ENCODE measurements at regions not wholly inside any gene's neighbourhood (a gene's known extent, or its start where the extent isn't known, plus 50 kb on each side); places are given as distances from the start of the nearest gene placed in this dataset.

DNA sequence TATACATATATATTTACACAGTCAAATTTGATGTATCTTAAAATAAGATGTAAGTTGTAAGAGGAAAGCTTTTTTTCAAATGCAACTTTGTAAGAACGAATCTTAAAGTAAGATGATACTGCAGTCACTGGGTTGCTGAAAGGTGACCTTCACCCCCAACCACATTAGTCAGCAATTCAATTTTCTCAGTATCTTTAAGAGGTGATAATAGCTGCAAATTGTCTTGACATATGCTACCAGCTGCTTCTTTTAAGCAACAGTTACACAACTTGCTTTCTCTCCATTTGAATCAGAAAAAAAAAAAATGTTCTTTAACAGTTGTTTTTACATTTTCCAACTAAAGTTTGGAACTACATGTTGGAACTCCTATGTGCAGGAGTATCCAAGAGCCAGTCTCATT is 246.6 kb upstream of the CCNG1 start:
- Mint-ChIP-seq H3K4me1 (peaks cover 8 to 10% of the 10 kb centered on the region in 2 experiments), H3K36me3 (ENCODE audit: insufficient read depth in 1 of 3, low read depth in 3 of 3) (0 out of 7 replicates have a peak, but pooled peaks cover 0 to 1% (median under 1%) of the 10 kb centered on the region in 3 experiments), H3K27me3 (ENCODE audit: low read depth) (no peaks in the 10 kb centered on the region), H3K27ac (no peak overlapping the region), H3K4me3 (no peak overlapping the region), H3K9me3 (peaks cover 5 to 6% of the 10 kb centered on the region in 2 experiments)
- Histone ChIP-seq H4K8ac (replicated peaks; ENCODE audit: insufficient read length, low read depth, low read length) (no peak overlapping the region), H3K27me3 (ENCODE audit: insufficient read depth, low read length) (no peaks in the 10 kb centered on the region), H3K79me2 (ENCODE audit: insufficient read depth, low read length) (no peaks in the 10 kb centered on the region), H3K14ac (ENCODE audit: insufficient read depth, low read length) (no peak overlapping the region), H3K9ac (ENCODE audit: extremely low read depth, insufficient read length, low read length) (no peak overlapping the region), H3K23ac (ENCODE audit: insufficient read length, low read depth, low read length) (no peak overlapping the region), H4K91ac (ENCODE audit: insufficient read length, low read depth, low read length) (no peak overlapping the region), H3K27ac (ENCODE audit: insufficient read length, low read depth, low read length) (no peak overlapping the region), H2BK20ac (ENCODE audit: low read depth, low read length, poor library complexity, severe bottlenecking) (no peak overlapping the region), H2AFZ (ENCODE audit: low read length) (no peak overlapping the region), H3K4me1 (ENCODE audit: insufficient read depth, low read length) (no peaks in the 10 kb centered on the region), H3K9me3 (ENCODE audit: control insufficient read depth, low read depth, low read length) (no peaks in the 10 kb centered on the region), H3K56ac (ENCODE audit: insufficient read length, low read depth, low read length) (no peak overlapping the region), H2BK120ac (ENCODE audit: low read depth, low read length, poor library complexity, severe bottlenecking) (no peak overlapping the region), H2BK5ac (ENCODE audit: insufficient read length, low read length) (no peak overlapping the region), H3K23me2 (ENCODE audit: insufficient read length, low read depth, low read length, poor library complexity, severe bottlenecking) (no peaks in the 10 kb centered on the region), H2AK5ac (ENCODE audit: insufficient read length, low read length) (no peak overlapping the region), H3K79me1 (ENCODE audit: insufficient read depth, low read depth, low read length, poor library complexity, severe bottlenecking) (no peaks in the 10 kb centered on the region), H3K4ac (ENCODE audit: low read depth, low read length) (no peak overlapping the region), H4K20me1 (ENCODE audit: control insufficient read depth, insufficient read depth, insufficient read length) (no peaks in the 10 kb centered on the region), H2BK15ac (ENCODE audit: low read depth, low read length) (no peak overlapping the region), H3K18ac (ENCODE audit: insufficient read length, low read depth, low read length) (no peak overlapping the region), H2BK12ac (ENCODE audit: insufficient read length, low read depth, low read length) (no peak overlapping the region), H3T11ph (ENCODE audit: low read length) (no peak overlapping the region), H4K5ac (ENCODE audit: insufficient read length, low read depth, low read length) (no peak overlapping the region), H3K4me2 (ENCODE audit: insufficient read depth, insufficient read length, low read length) (no peak overlapping the region)
- WGBS (ENCODE audit: extremely low coverage, insufficient read length, low lambda C conversion rate) = no CpG with 5 or more reads among the region's 1 CpG
- no peak for DNase-seq
- TF ChIP-seq, protein P1, sequence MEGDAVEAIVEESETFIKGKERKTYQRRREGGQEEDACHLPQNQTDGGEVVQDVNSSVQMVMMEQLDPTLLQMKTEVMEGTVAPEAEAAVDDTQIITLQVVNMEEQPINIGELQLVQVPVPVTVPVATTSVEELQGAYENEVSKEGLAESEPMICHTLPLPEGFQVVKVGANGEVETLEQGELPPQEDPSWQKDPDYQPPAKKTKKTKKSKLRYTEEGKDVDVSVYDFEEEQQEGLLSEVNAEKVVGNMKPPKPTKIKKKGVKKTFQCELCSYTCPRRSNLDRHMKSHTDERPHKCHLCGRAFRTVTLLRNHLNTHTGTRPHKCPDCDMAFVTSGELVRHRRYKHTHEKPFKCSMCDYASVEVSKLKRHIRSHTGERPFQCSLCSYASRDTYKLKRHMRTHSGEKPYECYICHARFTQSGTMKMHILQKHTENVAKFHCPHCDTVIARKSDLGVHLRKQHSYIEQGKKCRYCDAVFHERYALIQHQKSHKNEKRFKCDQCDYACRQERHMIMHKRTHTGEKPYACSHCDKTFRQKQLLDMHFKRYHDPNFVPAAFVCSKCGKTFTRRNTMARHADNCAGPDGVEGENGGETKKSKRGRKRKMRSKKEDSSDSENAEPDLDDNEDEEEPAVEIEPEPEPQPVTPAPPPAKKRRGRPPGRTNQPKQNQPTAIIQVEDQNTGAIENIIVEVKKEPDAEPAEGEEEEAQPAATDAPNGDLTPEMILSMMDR (conservative IDR thresholded peaks at IDR 0.05) = no peak
